ENCODE measurements at regions not wholly inside any gene's neighbourhood (a gene's known extent, or its start where the extent isn't known, plus 50 kb on each side); places are given as distances from the start of the nearest gene placed in this dataset.

GRCh38 chr15:93860701-93861100 lies 370.7 kb upstream of the MCTP2 start:
- H3K27ac ChIP-seq (ENCODE audit: low read depth, low read length): no peak overlapping the region
- POLR2A ChIA-PET: no interaction called here
- DNase-seq (ENCODE audit: low read depth, low spot score): no peak
- no peaks in the 10 kb centered on the region for H3K27me3 ChIP-seq (ENCODE audit: control insufficient read depth, insufficient read depth, low read length)
- no peak overlapping the region for H3K4me3 ChIP-seq (ENCODE audit: low read depth, low read length)
- H3K9me3 ChIP-seq (ENCODE audit: control insufficient read depth, insufficient read depth, low read length): no peaks in the 10 kb centered on the region
- CTCF ChIA-PET: no interaction called here
- no peak for TF ChIP-seq CTCF (IDR thresholded peaks at IDR 0.05; ENCODE audit: low read depth, low read length)

- H3K27me3 ChIP-seq (ENCODE audit: control insufficient read depth, insufficient read depth, low read length): no peaks in the 10 kb centered on the region
- H3K4me3 ChIP-seq (ENCODE audit: low read depth, low read length): no peak overlapping the region
- no peak for TF ChIP-seq CTCF (IDR thresholded peaks at IDR 0.05; ENCODE audit: low read depth, low read length)
- no peak overlapping the region for H3K27ac ChIP-seq (ENCODE audit: low read depth, low read length)
- DNase-seq (ENCODE audit: low read depth, low spot score): no peak
- CTCF ChIA-PET: no interaction called here
- POLR2A ChIA-PET: no interaction called here
- no peaks in the 10 kb centered on the region for H3K9me3 ChIP-seq (ENCODE audit: control insufficient read depth, insufficient read depth, low read length)
Measured at GRCh38 chr15:93859176-93859575, 372.2 kb upstream of the MCTP2 start.

- DNase-seq (ENCODE audit: low read depth, low spot score): no peak
- no peak for TF ChIP-seq CTCF (IDR thresholded peaks at IDR 0.05; ENCODE audit: low read depth, low read length)
- H3K4me3 ChIP-seq (ENCODE audit: low read depth, low read length): no peak overlapping the region
- no peaks in the 10 kb centered on the region for H3K9me3 ChIP-seq (ENCODE audit: control insufficient read depth, insufficient read depth, low read length)
- POLR2A ChIA-PET: no interaction called here
- H3K27me3 ChIP-seq (ENCODE audit: control insufficient read depth, insufficient read depth, low read length): no peaks in the 10 kb centered on the region
- H3K27ac ChIP-seq (ENCODE audit: low read depth, low read length): no peak overlapping the region
- CTCF ChIA-PET: no interaction called here
Measured at GRCh38 chr15:93855181-93855826, 376.1 kb upstream of the MCTP2 start.

GRCh38 chr15:93854088-93854487 lies 377.3 kb upstream of the MCTP2 start:
- TF ChIP-seq CTCF (IDR thresholded peaks at IDR 0.05; ENCODE audit: low read depth, low read length): no peak
- Histone ChIP-seq H3K27me3 (ENCODE audit: control insufficient read depth, insufficient read depth, low read length) (no peaks in the 10 kb centered on the region), H3K27ac (ENCODE audit: low read depth, low read length) (no peak overlapping the region), H3K4me3 (ENCODE audit: low read depth, low read length) (no peak overlapping the region), H3K9me3 (ENCODE audit: control insufficient read depth, insufficient read depth, low read length) (no peaks in the 10 kb centered on the region)
- POLR2A ChIA-PET: no interaction called here
- CTCF ChIA-PET: no interaction called here
- no peak for DNase-seq (ENCODE audit: low read depth, low spot score)

- TF ChIP-seq CTCF (IDR thresholded peaks at IDR 0.05; ENCODE audit: low read depth, low read length): no peak
- ChIA-PET POLR2A (no interaction called here), CTCF (no interaction called here)
- H3K27me3 ChIP-seq (ENCODE audit: control insufficient read depth, insufficient read depth, low read length): no peaks in the 10 kb centered on the region
- no peak overlapping the region for H3K27ac ChIP-seq (ENCODE audit: low read depth, low read length)
- no peaks in the 10 kb centered on the region for H3K9me3 ChIP-seq (ENCODE audit: control insufficient read depth, insufficient read depth, low read length)
- no peak overlapping the region for H3K4me3 ChIP-seq (ENCODE audit: low read depth, low read length)
- no peak for DNase-seq (ENCODE audit: low read depth, low spot score)
Measured at GRCh38 chr15:93852761-93853160, 378.6 kb upstream of the MCTP2 start.

All from AG04450 (cell line).